Spleen (tissue), 11 donors: ENCODE measurements at regions not wholly inside any gene's neighbourhood (a gene's known extent, or its start where the extent isn't known, plus 50 kb on each side); places are given as distances from the start of the nearest gene placed in this dataset.

ENCODE experiments used
- DNase-seq: peaks from one replicate; pipeline ENCODE4 v3.0.0-alpha.2; 2020
- H3K27ac ChIP-seq, 8 donors: fragments of 200-600 bp; sonication (generic) in 7 of 8; 1 replicate in 4 of 8; 2 replicates in 4 of 8; pipeline versions ENCODE4 v1.5.0 to v1.8.0; 2016 to 2021; ENCODE audit warnings: inconsistent platforms in 4 of 8, mild to moderate bottlenecking in 4 of 8, moderate library complexity in 1 of 8
- H3K27me3 ChIP-seq, 7 donors: fragments of 200-600 bp; sonication (generic) in 6 of 7; replicated peaks in 1 of 7; 1 replicate in 4 of 7; 2 replicates in 3 of 7; pipeline versions ENCODE4 v1.5.0 to v1.8.0; 2016 to 2021; ENCODE audit warnings: inconsistent platforms in 3 of 7, mild to moderate bottlenecking in 1 of 7
- H3K36me3 ChIP-seq, 6 donors: fragments of 200-600 bp; sonication (generic) in 5 of 6; 1 replicate in 4 of 6; 2 replicates in 2 of 6; pipeline versions ENCODE4 v1.5.0 to v1.8.0; 2016 to 2021; ENCODE audit warnings: inconsistent platforms in 2 of 6
- H3K4me1 ChIP-seq, 6 donors: fragments of 200-600 bp; sonication (generic) in 5 of 6; 1 replicate in 3 of 6; 2 replicates in 3 of 6; pipeline versions ENCODE4 v1.5.0 to v1.8.0; 2016 to 2021; ENCODE audit warnings: inconsistent platforms in 3 of 6
- H3K4me3 ChIP-seq, 8 donors: fragments of 200-600 bp; sonication (generic) in 7 of 8; 1 replicate in 4 of 8; 2 replicates in 4 of 8; pipeline versions ENCODE4 v1.5.0 to v1.8.0; 2016 to 2021; ENCODE audit warnings: inconsistent platforms in 4 of 8, mild to moderate bottlenecking in 4 of 8, moderate library complexity in 2 of 8
- H3K9me3 ChIP-seq, 8 donors: fragments of 200-600 bp; sonication (generic) in 7 of 8; 1 replicate in 4 of 8; 2 replicates in 4 of 8; pipeline versions ENCODE4 v1.5.0 to v1.8.0; 2016 to 2021; ENCODE audit warnings: inconsistent platforms in 4 of 8
- POLR2A ChIP-seq, 3 donors: fragments of 450-650 bp; IDR thresholded peaks; one replicate each; pipeline ENCODE4 v1.5.1; 2017; ENCODE audit warnings: antibody characterized with exemption in 3 of 3, mild to moderate bottlenecking in 1 of 3
- POLR2AphosphoS5 ChIP-seq, 3 donors: sonication (generic); formaldehyde crosslinking; IDR thresholded peaks; one replicate each; pipeline ENCODE4 v1.5.1; 2017; ENCODE audit warnings: antibody characterized with exemption in 3 of 3
- WGBS, 5 donors: extraction: QIAGEN DNeasy Blood & Tissue Kit in 3 of 5; methylation state at CpG; one replicate each; pipeline versions ENCODE4 v1.1.5 to v1.1.7; 2013 to 2018; 5-methylcytosine and 5-hydroxymethylcytosine counted together
- intact Hi-C: fragments of 100-400 bp; cut with DNase I; formaldehyde crosslinking; loops from one replicate; pipeline ENCODE4 v1.15.0; 2023; ENCODE audit warnings: low total_unique reads
- TF ChIP-seq, protein P1 (sequence below), 11 experiments: fragments of 200-600 bp in 7 of 11; fragments of 450-650 bp in 4 of 11; sonication (generic) in 4 of 11; IDR thresholded peaks in 8 of 11; conservative IDR thresholded peaks in 3 of 11; 1 replicate in 7 of 11; 2 replicates in 4 of 11; pipeline versions ENCODE4 v1.4.0 to v1.8.0; 2016 to 2021; ENCODE audit warnings: antibody characterized with exemption in 11 of 11, inconsistent platforms in 4 of 11, mild to moderate bottlenecking in 1 of 11
- donor health status: healthy with polysubstance abuse.
- donor health status: DM: no; HTN: no; CAD: no; lungs with moderate emphysema.
- donor health status: DM: no; HTN: no; CAD: no.
- donor health status: Bipolar disorder and iron deficiency.
- donor health status: healthy.
- donor health status: DM: no; HTN: no; CAD: no.
- donor health status: DM: yes; HTN: yes; CAD: no.

DNA sequence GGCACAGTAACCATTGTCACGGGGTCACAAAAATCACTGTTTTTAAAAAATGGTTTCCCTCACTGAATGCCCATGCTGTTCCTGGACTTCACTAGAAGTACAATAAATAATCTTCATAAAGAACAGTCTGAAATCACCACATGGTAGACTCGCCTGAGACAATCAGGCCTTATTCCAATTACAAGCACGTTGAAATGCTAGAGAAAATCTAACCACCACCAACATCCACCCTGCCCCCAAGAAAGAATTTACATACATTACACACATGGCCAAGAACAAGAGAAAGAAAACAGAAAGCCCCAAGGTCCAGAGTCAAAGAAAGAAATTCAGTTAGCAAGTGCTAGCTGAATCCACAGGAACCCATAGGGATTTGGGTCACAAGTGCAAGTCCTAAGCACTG is 107.0 kb upstream of the ERG start:
- no peak overlapping the region for H3K4me3 ChIP-seq
- WGBS, 5 donors: 89 to 95% (median 93%) methylated on average over 3 of the region's 3 CpGs
- peaks cover 0 to under 1% (median 0%) of the 10 kb centered on the region in 6 donors for H3K4me1 ChIP-seq
- intact Hi-C loops: no loop called here
- TF ChIP-seq POLR2A (IDR thresholded peaks at IDR 0.05): no peak
- TF ChIP-seq POLR2AphosphoS5 (IDR thresholded peaks at IDR 0.05): no peak
- TF ChIP-seq, protein P1, sequence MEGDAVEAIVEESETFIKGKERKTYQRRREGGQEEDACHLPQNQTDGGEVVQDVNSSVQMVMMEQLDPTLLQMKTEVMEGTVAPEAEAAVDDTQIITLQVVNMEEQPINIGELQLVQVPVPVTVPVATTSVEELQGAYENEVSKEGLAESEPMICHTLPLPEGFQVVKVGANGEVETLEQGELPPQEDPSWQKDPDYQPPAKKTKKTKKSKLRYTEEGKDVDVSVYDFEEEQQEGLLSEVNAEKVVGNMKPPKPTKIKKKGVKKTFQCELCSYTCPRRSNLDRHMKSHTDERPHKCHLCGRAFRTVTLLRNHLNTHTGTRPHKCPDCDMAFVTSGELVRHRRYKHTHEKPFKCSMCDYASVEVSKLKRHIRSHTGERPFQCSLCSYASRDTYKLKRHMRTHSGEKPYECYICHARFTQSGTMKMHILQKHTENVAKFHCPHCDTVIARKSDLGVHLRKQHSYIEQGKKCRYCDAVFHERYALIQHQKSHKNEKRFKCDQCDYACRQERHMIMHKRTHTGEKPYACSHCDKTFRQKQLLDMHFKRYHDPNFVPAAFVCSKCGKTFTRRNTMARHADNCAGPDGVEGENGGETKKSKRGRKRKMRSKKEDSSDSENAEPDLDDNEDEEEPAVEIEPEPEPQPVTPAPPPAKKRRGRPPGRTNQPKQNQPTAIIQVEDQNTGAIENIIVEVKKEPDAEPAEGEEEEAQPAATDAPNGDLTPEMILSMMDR (IDR thresholded peaks at IDR 0.05 in 8 of 11, conservative IDR thresholded peaks at IDR 0.05 in 3 of 11): no peak
- no peaks in the 10 kb centered on the region for H3K36me3 ChIP-seq
- no peaks in the 10 kb centered on the region for H3K27me3 ChIP-seq
- DNase-seq: no peak
- H3K27ac ChIP-seq: no peak overlapping the region
- no peaks in the 10 kb centered on the region for H3K9me3 ChIP-seq

GRCh38 chr21:38609580-38609979 is 111.3 kb upstream of the ERG start:
- Histone ChIP-seq H3K4me1 (peaks cover 0 to 6% (median 0%) of the 10 kb centered on the region in 6 donors), H3K27me3 (no peaks in the 10 kb centered on the region), H3K9me3 (no peaks in the 10 kb centered on the region), H3K4me3 (no peak overlapping the region), H3K36me3 (no peaks in the 10 kb centered on the region), H3K27ac (no peak overlapping the region)
- no peak for DNase-seq
- intact Hi-C loops: no loop called here
- no peak for TF ChIP-seq POLR2AphosphoS5 (IDR thresholded peaks at IDR 0.05)
- no peak for TF ChIP-seq POLR2A (IDR thresholded peaks at IDR 0.05)
- TF ChIP-seq, protein P1 (IDR thresholded peaks at IDR 0.05 in 8 of 11, conservative IDR thresholded peaks at IDR 0.05 in 3 of 11): no peak
- WGBS, 5 donors: 79 to 93% (median 82%) methylated on average over 4 of the region's 4 CpGs

DNA sequence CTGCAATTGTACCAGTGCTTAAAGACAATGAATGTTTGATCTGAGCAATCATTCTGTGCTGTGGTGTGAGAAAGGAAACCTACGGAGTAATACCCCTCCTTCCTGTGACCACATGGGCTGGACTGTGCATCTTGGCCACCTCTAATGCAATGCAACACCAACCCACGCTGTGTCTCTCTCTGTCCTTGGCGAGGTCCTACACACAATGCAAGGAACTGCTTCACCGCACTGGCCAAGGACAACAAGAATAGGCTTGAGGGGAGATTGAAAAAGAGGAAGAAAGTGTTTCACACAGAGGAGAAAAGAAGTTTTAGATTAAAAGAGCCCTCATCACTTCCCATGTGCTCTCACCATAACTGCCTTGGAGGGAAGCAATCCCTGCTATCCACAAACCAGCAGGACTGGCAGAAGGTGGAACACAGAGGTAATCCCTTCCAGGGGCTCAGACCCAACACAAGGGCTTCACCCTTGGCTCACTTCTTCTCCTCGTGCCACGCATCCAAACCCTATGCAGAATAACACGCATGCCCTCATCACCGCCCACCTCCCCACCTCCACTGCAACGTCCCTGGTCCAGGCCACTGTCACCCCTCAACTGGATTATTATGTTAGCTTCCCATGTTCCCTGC is 112.5 kb upstream of the ERG start:
- no peaks in the 10 kb centered on the region for H3K9me3 ChIP-seq
- no peak for TF ChIP-seq POLR2AphosphoS5 (IDR thresholded peaks at IDR 0.05)
- H3K36me3 ChIP-seq: no peaks in the 10 kb centered on the region
- H3K27me3 ChIP-seq: no peaks in the 10 kb centered on the region
- no peak for DNase-seq
- H3K4me1 ChIP-seq: peaks cover 0 to 6% (median 0%) of the 10 kb centered on the region in 6 donors
- no peak overlapping the region for H3K27ac ChIP-seq
- no peak overlapping the region for H3K4me3 ChIP-seq
- intact Hi-C loops: no loop called here
- WGBS, 5 donors: 64 to 75% (median 72%) methylated on average over 9 of the region's 9 CpGs

DNA sequence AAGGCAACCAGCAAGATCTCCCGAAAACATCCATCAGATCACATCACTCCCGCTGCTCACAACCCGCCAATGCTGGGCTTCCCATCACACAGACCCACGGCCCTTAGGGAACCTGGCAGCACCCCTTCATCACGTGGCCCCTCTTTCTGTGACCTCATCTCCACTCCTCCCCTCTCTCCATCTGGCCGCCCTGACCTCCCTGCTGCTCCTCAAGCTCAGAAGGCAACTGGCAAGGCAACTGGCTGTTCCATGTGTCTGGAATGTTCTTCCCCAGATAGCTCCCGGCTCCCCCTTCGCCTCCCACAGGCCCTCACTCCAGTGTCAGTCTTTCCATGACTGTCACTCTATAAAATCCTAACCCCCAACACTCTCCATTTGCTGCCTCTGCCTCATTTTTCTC is 113.0 kb upstream of the ERG start:
- H3K4me1 ChIP-seq: peaks cover 0 to 6% (median 0%) of the 10 kb centered on the region in 6 donors
- intact Hi-C loops: no loop called here
- no peaks in the 10 kb centered on the region for H3K9me3 ChIP-seq
- H3K36me3 ChIP-seq: no peaks in the 10 kb centered on the region
- DNase-seq: no peak
- H3K27ac ChIP-seq: no peak overlapping the region
- no peaks in the 10 kb centered on the region for H3K27me3 ChIP-seq
- 74 to 81% (median 80%) methylated on average over 8 of the region's 8 CpGs for WGBS, 5 donors
- H3K4me3 ChIP-seq: no peak overlapping the region
- no peak for TF ChIP-seq POLR2A (IDR thresholded peaks at IDR 0.05)
- TF ChIP-seq POLR2AphosphoS5 (IDR thresholded peaks at IDR 0.05): no peak
- TF ChIP-seq, protein P1 (IDR thresholded peaks at IDR 0.05 in 8 of 11, conservative IDR thresholded peaks at IDR 0.05 in 3 of 11): no peak
